ENCODE measurements at regions not wholly inside any gene's neighbourhood (a gene's known extent, or its start where the extent isn't known, plus 50 kb on each side); places are given as distances from the start of the nearest gene placed in this dataset.

DNA sequence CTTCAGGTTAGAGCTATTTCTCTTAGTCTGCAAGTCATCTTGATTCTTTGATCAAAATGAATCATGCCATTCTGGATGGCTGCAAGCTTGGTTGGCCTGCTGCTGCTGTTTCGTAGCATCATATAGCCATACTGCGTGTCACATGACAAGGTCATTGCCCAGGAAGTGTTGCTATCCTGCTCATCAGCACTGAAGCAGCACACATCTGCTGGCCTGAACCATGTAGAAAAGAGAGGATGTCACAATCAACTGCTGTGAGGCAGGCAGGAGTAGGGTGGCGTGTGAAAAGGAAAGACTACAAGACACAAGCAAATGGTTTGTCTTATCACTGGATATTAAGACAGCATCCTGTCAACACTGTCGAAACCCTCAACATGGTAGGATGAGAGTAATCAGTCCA lies 376.7 kb upstream of the RORB start:
- Mint-ChIP-seq H3K27ac (no peak overlapping the region), H3K4me3 (no peak overlapping the region), H3K4me1 (no peaks in the 10 kb centered on the region), H3K9me3 (ENCODE audit: insufficient read depth) (no peaks in the 10 kb centered on the region), H3K27me3 (no peaks in the 10 kb centered on the region)
- intact Hi-C loops (cut with micrococcal nuclease): no loop called here
- CTCF ChIA-PET: no interaction called here
- Histone ChIP-seq H3K4me2 (replicated peaks; ENCODE audit: low read depth, low read length, poor library complexity, severe bottlenecking) (no peak overlapping the region), H3K9me3 (ENCODE audit: control extremely low read depth in 1 of 3, control insufficient read depth in 2 of 3, insufficient read depth in 1 of 3, low read length in 2 of 3) (peaks cover 0 to 2% (median 0%) of the 10 kb centered on the region in 3 donors), H3K79me2 (ENCODE audit: control insufficient read depth, insufficient read depth, low read length) (no peaks in the 10 kb centered on the region), H3K36me3 (replicated peaks in 1 of 2; ENCODE audit: control extremely low read depth in 1 of 2, control insufficient read depth in 1 of 2, extremely low read depth in 1 of 2, insufficient read depth in 2 of 2, low read length in 1 of 2) (no peaks in the 10 kb centered on the region), H3K4me3 (ENCODE audit: control extremely low read depth in 1 of 5, extremely low read depth in 1 of 5, insufficient read depth in 1 of 5, low read depth in 2 of 5, low read length in 4 of 5) (no peak overlapping the region), H3K27ac (ENCODE audit: low read length in 2 of 2) (no peak overlapping the region), H3K9ac (ENCODE audit: low read length) (no peak overlapping the region), H3K27me3 (replicated peaks in 1 of 4; ENCODE audit: control extremely low read depth in 1 of 4, control insufficient read depth in 3 of 4, insufficient read depth in 4 of 4, low read length in 3 of 4) (no peaks in the 10 kb centered on the region), H4K20me1 (ENCODE audit: control insufficient read depth, insufficient read depth, low read length, poor library complexity, severe bottlenecking) (no peaks in the 10 kb centered on the region), H3K4me1 (ENCODE audit: control insufficient read depth in 2 of 2, insufficient read depth in 2 of 2, low read length in 2 of 2) (no peaks in the 10 kb centered on the region), H2AFZ (ENCODE audit: insufficient read depth, low read depth, low read length, poor library complexity, severe bottlenecking) (no peak overlapping the region)
- 90% methylated on average over 2 of the region's 4 CpGs for WGBS (ENCODE audit: insufficient coverage)
- no peak for TF ChIP-seq EZH2 (IDR thresholded peaks at IDR 0.05; ENCODE audit: borderline replicate concordance, insufficient read depth, low read depth, low read length, poor library complexity, severe bottlenecking)
- POLR2A ChIA-PET: no interaction called here
- ATAC-seq (ENCODE audit: low read depth) (no peak), DNase-seq (no peak)

DNA sequence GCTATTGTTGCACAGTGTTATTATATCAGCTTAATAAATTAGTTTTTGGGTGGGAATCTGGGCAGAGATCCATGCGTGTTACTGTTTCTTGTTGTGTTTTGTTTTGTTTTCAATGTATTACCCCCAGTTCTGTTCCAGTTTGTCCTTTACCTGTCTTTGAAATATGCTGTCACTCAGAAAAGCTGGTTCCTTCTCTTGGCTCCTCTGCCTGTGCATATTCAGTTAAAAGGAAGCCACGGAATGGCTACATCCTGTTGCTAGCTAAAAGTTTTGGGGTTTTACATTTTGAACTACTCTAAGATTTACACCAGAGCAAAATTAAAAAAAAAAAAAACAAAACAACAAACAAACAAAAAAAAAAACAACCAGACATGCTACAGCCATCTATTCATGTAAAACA lies 374.9 kb upstream of the RORB start:
- no peak for DNase-seq
- Mint-ChIP-seq H3K27me3 (no peaks in the 10 kb centered on the region), H3K27ac (no peak overlapping the region), H3K9me3 (ENCODE audit: insufficient read depth) (no peaks in the 10 kb centered on the region), H3K4me3 (no peak overlapping the region), H3K4me1 (no peaks in the 10 kb centered on the region)
- no peak overlapping the region for H3K27ac ChIP-seq (ENCODE audit: low read length in 2 of 2)
- no CpG with 5 or more reads among the region's 2 CpGs for WGBS (ENCODE audit: insufficient coverage)
- no peak for ATAC-seq (ENCODE audit: low read depth)
- intact Hi-C loops (cut with micrococcal nuclease): no loop called here
- H3K4me3 ChIP-seq (ENCODE audit: control extremely low read depth in 1 of 5, extremely low read depth in 1 of 5, insufficient read depth in 1 of 5, low read depth in 2 of 5, low read length in 4 of 5): no peak overlapping the region
- no peak overlapping the region for H3K4me2 ChIP-seq (replicated peaks; ENCODE audit: low read depth, low read length, poor library complexity, severe bottlenecking)
- H3K9me3 ChIP-seq (ENCODE audit: control extremely low read depth in 1 of 3, control insufficient read depth in 2 of 3, insufficient read depth in 1 of 3, low read length in 2 of 3): peaks cover 0 to 2% (median 0%) of the 10 kb centered on the region in 3 donors
- POLR2A ChIA-PET: no interaction called here
- H4K20me1 ChIP-seq (ENCODE audit: control insufficient read depth, insufficient read depth, low read length, poor library complexity, severe bottlenecking): no peaks in the 10 kb centered on the region
- no peaks in the 10 kb centered on the region for H3K4me1 ChIP-seq (ENCODE audit: control insufficient read depth in 2 of 2, insufficient read depth in 2 of 2, low read length in 2 of 2)
- H3K27me3 ChIP-seq (replicated peaks in 1 of 4; ENCODE audit: control extremely low read depth in 1 of 4, control insufficient read depth in 3 of 4, insufficient read depth in 4 of 4, low read length in 3 of 4): no peaks in the 10 kb centered on the region
- H2AFZ ChIP-seq (ENCODE audit: insufficient read depth, low read depth, low read length, poor library complexity, severe bottlenecking): no peak overlapping the region
- H3K79me2 ChIP-seq (ENCODE audit: control insufficient read depth, insufficient read depth, low read length): no peaks in the 10 kb centered on the region
- no peak overlapping the region for H3K9ac ChIP-seq (ENCODE audit: low read length)
- TF ChIP-seq, protein P1, sequence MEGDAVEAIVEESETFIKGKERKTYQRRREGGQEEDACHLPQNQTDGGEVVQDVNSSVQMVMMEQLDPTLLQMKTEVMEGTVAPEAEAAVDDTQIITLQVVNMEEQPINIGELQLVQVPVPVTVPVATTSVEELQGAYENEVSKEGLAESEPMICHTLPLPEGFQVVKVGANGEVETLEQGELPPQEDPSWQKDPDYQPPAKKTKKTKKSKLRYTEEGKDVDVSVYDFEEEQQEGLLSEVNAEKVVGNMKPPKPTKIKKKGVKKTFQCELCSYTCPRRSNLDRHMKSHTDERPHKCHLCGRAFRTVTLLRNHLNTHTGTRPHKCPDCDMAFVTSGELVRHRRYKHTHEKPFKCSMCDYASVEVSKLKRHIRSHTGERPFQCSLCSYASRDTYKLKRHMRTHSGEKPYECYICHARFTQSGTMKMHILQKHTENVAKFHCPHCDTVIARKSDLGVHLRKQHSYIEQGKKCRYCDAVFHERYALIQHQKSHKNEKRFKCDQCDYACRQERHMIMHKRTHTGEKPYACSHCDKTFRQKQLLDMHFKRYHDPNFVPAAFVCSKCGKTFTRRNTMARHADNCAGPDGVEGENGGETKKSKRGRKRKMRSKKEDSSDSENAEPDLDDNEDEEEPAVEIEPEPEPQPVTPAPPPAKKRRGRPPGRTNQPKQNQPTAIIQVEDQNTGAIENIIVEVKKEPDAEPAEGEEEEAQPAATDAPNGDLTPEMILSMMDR (IDR thresholded peaks at IDR 0.05): no peak
- TF ChIP-seq EZH2 (IDR thresholded peaks at IDR 0.05; ENCODE audit: borderline replicate concordance, insufficient read depth, low read depth, low read length, poor library complexity, severe bottlenecking): no peak
- CTCF ChIA-PET: no interaction called here
- no peaks in the 10 kb centered on the region for H3K36me3 ChIP-seq (replicated peaks in 1 of 2; ENCODE audit: control extremely low read depth in 1 of 2, control insufficient read depth in 1 of 2, extremely low read depth in 1 of 2, insufficient read depth in 2 of 2, low read length in 1 of 2)
